CD4-positive, alpha-beta T cell treated with Interferon alpha-2 for 1 hour (primary cell): ENCODE measurements at regions not wholly inside any gene's neighbourhood (a gene's known extent, or its start where the extent isn't known, plus 50 kb on each side); places are given as distances from the start of the nearest gene placed in this dataset.

Experiments used
- DNase-seq, 2 donors: peaks; one replicate each; pipeline ENCODE4 v3.0.0-alpha.2; 2020 to 2022

GRCh38 chr2:18701546-18701945 is 112.2 kb upstream of the NT5C1B start:
- DNase-seq, result no peak

- DNase-seq, result no peak
These were observed 101.0 kb upstream of the NT5C1B start for GRCh38 chr2:18690342-18690741.

DNA sequence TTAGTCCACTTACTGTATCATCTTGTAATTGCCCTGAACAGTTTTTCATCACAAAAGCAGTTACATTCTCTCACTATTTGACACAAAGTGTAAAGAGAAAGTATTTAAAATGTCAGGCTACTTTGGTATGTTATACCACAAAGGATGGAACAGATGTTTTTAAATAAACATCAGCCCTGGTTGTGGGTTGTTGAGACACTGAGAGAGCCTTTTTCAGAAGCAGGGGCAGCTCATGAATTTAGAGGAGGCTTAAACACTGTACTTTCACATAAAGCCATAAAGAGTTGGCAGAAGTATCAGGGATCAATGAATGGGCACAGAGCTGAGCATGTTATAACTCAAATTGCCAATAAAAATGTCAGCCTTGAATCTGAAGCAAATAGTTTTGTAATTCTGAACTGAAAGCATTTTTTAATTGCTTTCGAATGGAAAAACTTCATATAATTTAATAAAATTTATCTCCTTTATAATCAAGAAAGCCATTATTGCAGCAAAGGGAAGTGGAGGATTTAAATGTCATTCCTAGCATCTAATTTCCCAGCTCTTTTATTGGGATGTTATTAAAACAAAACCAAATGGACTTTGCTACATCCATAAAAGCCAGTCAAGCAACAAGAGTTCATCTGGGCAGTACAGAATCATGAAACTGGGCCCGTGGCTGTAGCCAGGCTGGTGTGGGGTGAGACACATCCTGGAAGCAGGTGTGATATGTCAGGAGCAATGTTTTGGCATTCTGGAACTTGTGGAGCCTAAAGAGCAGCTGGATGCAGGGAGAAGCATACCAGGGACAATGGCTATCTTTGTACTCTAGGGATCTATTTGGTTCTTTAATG is 95.1 kb upstream of the NT5C1B start:
- DNase-seq, result no peak

- DNase-seq, result no peak
These were observed 93.3 kb upstream of the NT5C1B start for GRCh38 chr2:18682681-18683080.

DNA sequence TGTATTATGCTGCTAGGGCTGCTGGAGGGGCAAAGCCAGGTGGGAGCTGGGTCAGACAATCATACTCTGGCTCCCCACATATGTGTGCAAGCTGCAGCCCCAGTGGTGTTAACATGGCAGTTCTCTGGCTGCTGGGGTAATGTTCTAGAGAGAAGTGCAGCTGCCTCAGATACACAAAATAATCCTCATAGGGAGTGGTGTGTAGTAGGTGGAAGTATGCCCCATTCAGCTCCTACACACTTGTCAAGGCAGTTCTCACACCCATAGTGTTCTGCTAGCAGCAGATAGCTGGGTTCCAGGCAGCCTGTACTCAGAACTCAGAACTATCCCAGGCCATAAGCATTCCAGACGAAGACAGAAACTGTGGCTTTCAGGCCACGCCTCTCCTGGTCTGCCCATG is 87.9 kb upstream of the NT5C1B start:
- no peak for DNase-seq

DNA sequence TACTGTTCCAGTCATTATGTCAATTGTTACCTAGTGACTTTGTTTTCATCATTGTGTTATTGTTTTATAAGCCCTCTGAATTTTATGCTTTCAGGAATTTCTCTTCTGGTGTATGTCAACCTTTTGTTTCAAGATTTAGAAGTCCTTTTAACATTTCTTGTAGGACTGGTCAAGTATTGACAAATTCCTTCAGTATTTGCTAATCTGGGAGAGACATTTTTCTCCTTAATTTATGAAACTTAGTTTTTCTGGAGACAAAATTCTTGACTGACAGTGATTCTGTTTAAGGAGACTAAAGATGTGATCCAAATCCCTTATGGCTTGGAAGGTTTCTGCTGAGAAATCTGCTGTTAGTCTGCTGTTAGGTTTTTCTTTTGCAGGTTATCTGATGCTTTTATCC is 84.9 kb upstream of the NT5C1B start:
- no peak for DNase-seq

GRCh38 chr2:18671363-18671762 is 82.0 kb upstream of the NT5C1B start:
- DNase-seq, result no peak

DNA sequence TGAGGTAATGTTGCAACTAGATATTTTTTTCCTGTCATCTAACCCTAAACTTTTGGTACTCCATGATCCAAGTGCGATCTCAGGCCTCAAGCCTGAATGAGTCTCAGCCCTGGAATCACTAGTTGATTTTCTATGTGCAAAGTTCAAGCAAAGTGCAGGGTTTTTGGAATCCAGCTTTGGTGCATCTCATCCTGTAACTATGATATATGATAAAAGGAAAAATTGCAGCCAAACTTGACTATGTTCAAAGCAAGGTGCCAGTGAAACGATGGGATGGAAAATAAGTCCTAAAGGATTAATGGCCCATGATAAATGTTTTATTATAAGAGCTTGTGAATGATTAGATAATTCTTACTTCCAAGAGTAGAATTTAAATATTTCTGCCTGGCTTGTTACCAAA is 78.9 kb upstream of the NT5C1B start:
- no peak for DNase-seq

DNA sequence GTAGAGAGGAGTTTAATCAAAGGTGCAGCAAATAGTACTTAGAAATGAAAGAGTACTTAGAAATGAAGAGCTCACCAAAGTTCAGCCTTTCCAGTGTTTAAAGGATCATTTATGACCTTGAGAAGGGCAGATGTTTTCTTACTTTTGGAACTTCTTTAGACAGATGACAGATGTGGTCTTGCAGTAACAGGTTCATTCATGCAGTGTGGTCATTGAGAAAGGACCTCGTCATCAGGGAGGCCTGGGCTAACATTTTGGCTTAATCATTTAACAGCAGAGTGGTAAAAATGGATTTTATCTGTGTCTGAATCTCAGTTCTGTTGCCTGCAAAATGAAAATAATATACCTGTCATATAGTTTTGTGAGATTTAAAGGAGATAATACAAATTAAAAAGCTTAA is 75.1 kb upstream of the NT5C1B start:
- no peak for DNase-seq

GRCh38 chr2:18663861-18664260 is 74.5 kb upstream of the NT5C1B start:
- no peak for DNase-seq

DNA sequence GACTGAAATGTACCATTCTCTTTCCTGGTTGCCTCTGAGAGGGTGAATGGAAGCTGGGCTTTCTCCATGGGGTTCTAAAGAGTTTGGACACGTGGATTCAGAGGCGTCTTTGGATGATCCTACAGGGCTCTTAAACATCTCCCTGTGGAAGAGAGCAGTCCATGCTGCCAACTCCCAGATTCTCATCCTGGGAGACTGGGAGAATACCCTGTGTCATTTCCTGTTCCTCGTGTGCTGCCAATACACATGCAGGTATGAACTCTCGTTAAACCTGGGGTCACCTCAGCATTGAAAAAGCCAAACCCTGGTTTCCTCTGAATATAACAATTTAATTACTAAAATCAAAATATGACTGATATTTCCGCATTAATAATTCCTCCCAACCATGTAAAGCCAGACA is 73.3 kb upstream of the NT5C1B start:
- DNase-seq, result no peak

DNA sequence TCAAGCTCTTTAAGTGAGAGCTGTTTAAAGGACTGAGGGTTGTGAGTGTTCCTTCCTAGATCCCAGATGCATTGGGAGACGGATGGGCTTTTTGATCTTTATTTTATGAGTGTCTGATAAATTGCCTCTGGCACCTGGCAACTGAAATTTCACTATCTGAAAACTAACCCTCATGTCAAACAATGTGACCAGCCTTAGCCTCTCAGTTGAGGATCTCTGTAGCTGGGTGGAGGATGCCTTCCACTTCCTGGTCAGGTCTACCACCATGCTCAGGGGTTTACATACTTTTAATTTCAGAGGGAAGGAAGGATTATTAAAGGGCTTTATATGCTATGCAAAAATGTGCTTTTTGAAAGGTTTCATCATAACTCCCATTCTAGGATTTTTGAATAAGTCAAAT is 70.5 kb upstream of the NT5C1B start:
- no peak for DNase-seq

DNA sequence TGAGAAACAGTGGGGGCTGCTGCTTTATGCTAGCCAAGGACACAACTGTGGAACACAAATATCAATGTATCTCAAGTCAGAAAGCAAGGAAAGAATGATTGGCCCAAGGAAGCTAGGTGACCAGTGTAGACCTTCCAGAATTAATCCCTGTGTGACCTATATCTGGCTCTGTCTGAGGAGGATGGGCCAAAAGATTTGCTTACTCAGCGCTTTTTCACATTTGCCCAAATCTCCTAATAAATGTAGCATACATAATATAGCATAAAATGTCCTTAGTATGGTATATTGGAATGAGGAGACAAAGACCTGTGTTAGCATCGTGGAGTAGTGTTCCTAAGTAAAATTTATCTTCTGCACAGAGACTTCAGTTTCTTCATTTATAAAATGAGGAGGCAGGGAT is 66.7 kb upstream of the NT5C1B start:
- DNase-seq, result no peak

GRCh38 chr2:18651842-18652774 is 62.7 kb upstream of the NT5C1B start:
- DNase-seq, result no peak

GRCh38 chr2:18650221-18650620 is 60.9 kb upstream of the NT5C1B start:
- no peak for DNase-seq

GRCh38 chr2:18649502-18650135 is 60.2 kb upstream of the NT5C1B start:
- DNase-seq, result no peak

DNA sequence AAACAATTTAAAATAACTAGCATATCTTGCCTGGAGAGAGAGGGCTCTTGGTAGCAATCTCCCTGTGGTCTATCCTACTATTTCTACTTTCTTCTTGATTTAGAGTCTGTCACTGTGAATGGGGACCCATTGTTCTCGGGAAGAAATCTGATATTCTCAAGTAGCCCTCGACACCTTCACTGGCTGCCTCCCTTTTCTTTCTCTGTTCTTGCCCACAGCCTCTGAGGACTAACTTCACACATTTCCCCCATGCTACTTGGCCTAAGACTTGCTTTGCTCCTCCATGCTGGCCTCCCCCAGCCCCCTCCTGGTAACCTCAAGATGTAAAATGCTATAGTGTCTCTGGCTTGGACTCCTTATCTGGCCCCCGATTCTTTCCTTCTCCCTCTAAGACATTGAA is 58.8 kb upstream of the NT5C1B start:
- DNase-seq, result no peak

- DNase-seq, result no peak
These were observed 58.4 kb upstream of the NT5C1B start for GRCh38 chr2:18647731-18648130.

- no peak for DNase-seq
These were observed 55.9 kb upstream of the NT5C1B start for GRCh38 chr2:18645315-18645714.

DNA sequence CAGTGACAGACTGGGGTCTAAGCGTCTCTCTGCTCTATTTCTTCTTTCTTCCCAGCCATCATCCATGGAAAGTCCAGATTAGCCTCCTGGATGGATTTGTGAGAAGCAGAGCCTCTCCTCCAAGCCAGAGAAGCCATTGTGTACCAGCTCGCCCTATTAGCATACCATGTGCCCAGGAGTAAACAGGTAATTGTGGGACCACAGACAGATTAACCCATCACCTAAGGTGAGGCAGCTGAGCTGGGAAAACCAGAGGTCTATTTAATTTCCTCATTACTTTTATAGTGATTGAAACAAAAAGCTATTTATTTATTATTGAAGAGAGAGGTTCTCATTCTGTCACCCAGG is 54.7 kb upstream of the NT5C1B start:
- no peak for DNase-seq

- no peak for DNase-seq
These were observed 54.2 kb upstream of the NT5C1B start for GRCh38 chr2:18643326-18644114.

DNA sequence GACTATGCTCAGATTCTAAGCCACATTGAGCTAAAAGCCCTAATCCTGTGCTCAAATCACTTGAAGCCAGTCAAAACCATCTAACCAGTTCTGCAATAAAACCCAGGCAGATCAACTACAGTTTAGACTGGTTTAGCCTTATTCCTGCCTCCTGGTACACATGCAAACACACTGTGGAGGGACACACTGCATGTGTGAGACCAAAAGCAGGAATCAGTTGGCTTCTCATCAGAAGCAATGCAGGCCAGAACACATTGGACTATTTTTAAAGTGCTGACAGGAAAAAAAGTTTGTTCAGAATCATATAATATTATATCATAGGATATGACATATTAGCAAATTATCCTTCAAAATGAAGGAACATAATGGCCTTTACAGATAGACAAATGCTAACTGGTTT is 52.5 kb upstream of the NT5C1B start:
- DNase-seq, result no peak
